ENCODE measurements at regions not wholly inside any gene's neighbourhood (a gene's known extent, or its start where the extent isn't known, plus 50 kb on each side); places are given as distances from the start of the nearest gene placed in this dataset.

DNA sequence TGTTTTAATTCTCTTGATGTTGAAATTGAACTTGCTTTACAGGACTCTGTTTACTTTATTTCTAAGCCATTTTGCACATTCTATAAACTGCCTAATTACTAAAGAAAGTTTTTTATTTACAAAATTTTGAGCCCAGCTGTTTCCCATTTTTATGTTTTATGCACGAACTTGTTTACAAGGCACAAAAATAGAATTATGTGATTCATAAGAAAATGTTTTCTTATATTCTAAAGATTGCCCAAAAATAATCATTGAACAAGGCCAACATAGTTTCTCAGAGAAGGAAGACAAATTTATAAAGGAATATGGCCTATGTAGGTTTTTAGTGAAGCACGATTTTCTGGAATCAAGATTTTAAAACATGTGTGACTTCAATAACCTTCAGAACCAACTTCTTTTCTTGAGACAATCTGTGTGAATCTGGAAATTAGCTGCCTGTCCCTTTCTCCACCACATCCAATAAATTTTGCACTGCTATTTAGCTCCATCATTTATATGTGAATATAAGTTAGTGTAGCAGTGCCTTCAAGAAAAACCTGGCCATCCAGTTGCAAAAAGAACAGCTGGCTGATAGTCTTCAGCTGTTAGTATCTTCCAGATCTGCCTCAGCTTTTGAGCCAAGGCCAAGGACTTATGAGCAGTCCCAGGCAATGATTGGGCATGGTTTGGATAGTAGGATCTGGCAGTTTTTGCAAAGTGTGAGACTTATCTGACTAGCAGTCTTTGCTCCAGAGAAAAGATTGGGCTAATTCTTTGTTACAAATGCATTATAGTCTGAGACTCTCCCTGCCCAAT, 253.2 kb upstream of the COL3A1 start:
- no peak for DNase-seq (ENCODE audit: low read depth)

DNA sequence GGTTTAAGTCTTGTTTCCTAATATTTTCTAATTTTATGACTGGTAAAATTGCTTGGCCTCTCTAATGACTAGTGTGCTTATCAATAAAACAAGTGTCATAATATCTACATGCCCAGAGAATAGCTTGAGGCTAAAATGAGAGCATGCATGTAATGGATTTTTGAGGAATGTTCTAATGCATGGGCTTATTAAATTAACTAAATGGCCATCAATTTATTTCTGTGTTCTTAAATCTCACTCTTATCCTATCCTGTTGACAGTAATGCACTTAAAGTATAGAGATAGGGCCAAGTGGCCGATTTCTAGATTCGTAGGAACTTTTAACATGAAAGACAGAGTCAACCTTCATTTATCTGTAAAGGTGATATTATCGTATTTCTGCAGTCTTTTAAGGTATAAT, 252.4 kb upstream of the COL3A1 start:
- no peak for DNase-seq (ENCODE audit: low read depth)

DNA sequence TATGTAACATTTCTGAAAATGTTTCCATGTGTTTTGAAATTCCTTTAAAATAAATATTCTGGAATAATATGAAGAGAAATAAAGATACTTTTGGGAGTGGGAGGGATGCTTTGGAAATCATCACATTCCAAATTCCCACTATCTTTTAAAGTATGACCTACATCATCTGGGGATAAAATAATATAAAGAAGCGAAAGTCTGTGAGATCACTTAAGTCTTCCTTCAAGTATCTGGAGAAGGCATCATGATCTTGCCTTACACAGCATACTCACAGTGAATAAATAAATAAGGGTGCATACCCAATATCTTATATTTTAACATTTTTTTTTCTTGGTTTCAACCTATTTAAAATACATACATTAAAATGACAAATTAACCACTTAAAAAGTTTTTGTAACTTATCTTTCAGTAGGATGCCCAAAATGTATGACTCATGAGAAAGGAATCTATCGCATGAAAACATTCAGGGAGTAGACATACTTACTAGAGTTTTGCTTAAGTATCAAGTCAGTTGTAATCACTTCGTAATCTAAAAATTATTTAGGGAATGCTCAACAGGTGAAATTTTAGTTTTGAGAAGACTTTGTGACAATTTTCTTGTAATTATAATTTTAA, 248.3 kb upstream of the COL3A1 start:
- peak; percentile 77 for DNase-seq (ENCODE audit: low read depth)

DNA sequence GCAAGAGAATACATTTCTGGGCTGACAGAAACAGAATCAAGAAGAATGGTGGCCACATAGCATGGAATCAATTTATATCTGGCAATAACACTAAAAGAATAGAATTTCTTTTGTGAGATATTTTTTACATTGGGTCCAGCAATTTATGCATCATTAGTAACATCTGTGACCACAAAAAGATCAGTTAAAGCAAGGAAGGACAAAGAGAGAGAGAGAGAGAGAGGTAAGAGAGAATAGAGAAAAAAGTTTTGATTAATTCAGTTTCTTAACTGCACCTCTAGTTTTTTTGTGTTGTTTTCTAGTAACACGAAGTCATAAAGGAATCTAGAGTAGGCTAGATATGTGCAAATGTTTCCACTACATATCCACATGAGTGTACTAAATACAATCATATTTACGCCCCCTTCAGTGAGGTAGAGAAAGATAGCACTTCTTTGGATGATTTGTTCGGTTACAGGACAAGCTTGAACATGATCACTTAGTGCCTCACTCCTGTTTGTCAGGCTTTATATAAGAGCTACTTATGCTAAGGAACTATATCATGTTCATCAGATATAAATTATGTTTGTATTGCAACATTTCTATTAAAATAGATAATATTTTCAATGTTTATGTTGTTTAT, 247.4 kb upstream of the COL3A1 start:
- DNase-seq (ENCODE audit: low read depth), result no peak

DNA sequence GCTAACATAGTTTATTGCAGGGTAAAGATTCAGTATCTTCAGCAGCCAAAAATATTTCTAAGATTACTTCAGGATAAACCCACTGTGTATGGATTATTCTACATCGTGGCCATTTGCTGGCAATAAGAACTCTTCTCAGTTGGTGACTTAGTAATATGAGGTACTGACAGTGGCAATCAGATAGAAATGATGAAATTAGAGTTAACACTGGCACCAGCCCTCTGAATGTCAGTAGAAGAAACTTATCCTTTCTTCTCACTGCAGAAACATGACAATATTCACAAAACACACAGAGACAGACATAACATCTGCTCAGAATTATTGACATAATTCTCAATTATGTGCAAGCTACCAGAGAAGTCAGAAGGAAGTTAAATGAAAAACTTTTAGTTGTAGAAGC, 246.3 kb upstream of the COL3A1 start:
- DNase-seq (ENCODE audit: low read depth), result no peak

DNA sequence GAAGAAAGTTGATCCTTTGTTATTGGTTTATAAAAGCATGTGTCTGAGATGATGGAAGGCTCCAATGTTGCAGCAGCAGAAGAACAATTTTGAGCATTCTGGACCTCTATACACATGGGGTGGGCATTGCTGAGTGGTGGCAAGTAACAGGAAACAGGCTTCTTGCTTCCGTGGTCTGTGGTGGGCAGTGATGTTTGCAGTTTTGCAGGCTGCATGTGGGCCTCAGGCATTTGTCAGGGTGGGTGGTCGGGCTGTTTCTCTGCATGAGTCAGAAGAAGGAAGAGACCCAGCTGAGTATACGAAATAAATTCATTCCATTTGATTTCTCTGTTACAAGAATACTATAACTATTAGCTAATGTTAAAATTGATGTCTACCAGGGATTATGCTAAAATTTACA, 239.5 kb upstream of the COL3A1 start:
- peak; percentile 14 for DNase-seq (ENCODE audit: low read depth)

DNA sequence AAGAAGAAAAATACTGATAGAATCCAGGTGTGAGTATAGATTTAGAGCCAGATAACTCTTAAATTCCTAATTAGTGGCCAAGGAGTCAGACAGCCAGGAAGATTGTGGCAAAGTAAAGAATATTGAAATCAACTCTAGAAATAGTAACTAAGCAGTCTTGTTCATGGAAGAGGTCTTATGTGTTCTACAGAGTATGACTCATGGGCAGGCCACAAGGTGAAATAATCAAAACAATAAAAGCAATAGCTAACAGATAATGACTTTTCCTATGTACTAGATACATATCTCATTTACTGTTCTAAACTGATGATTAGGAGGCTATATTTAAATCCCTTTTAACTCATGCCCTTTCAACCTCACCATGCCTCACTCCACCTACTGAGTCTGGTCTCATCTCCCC, 227.4 kb upstream of the COL3A1 start:
- DNase-seq (ENCODE audit: low read depth), result peak; percentile 78

DNA sequence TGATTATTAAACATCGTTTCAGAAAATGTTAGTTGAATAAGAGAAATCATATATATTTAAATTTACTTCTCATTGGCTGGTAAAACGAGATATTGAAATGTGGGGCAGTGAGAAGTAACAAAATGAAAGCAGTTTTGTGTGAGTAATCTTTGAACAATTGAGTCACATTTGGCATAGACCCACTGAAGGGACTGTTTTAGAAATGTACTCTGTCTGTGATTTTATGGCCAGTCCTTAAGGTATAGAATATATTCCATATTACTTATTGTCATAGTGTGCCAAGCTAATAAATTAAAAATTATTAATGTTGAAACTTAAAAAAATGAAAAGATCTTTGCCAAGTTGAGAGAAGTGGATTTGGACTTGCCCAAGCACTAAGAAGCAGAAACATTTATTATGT, 222.4 kb upstream of the COL3A1 start:
- no peak for DNase-seq (ENCODE audit: low read depth)

DNA sequence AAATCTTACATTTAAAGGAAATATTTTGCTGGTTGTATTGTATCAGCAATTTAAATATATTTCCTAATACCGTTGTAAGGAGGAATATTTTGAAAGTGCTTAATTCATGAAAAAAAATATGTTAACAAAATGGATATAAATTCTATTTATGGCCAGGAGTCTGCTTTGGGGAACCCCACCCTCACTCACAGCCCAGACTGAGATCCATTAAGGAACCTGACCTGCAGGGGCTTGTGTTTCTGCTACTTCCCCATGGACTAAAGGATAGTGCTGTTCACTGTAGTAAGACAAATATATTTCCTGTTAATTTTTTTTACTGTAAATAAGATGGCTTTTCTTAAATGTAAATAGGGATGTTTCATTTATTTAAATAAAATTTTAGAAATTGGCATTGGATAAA, 221.9 kb upstream of the COL3A1 start:
- DNase-seq (ENCODE audit: low read depth), result no peak

DNA sequence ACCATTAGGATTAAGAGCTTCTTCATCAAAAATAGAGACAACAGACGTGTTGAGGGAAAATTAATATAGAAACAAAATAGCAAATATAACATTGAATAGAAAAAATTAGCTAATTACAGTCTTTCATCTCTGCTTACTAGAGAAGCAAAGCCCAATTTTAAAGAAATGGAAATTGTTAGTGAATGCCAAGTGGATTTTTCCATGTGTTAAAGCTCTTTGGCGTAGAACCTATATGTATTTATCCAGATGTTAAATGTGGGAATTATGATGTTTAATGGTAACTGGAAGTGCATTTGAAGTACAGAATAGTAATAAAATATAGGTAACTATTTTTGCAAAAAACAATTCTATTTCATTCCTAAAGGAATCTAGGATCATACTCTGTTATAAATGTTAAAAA, 212.0 kb upstream of the COL3A1 start:
- DNase-seq (ENCODE audit: low read depth), result no peak

DNA sequence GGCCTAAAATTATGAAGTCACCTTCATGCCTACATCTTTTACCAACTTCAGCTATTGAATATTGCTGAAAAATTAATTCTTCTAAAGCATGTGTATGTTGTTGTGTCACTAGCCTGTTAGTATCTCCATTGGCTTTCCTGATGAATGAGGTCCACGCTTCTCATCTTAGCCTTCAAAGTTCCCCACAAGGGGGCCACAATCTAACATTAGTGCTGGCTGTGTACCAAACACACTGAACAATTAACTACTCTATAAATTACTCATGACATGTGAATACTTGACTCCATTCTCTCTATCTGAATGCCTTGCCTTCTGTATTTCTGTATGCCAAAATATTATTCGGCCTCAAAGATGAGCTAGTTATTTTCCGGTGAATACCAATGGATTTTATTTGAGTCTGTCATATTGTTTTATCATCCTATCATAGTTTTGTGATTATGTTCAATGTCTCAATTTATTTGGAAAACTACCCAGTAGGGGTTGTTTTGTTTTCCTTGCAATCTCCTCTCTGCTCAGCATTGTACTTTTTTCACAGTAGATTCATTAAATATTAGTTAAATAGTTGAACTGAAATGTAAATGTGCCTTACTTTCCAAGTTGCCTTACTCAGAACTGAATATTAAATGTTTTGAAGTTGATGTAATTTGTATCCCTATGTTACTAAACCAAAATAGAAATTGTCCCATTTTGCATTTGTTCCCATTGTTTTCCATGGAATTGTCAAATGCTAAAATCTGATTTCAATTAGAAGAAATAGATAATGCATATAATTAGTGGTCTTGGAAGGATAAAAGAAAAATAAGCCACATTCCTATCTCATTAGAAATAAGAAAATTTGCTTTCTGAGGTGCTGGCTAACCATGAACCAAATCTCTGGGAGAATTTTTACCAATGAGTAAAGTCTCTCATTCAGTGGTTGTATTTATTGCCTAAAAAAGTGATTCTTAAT, 208.4 kb upstream of the COL3A1 start:
- peak; percentile 49 for DNase-seq (ENCODE audit: low read depth)

DNA sequence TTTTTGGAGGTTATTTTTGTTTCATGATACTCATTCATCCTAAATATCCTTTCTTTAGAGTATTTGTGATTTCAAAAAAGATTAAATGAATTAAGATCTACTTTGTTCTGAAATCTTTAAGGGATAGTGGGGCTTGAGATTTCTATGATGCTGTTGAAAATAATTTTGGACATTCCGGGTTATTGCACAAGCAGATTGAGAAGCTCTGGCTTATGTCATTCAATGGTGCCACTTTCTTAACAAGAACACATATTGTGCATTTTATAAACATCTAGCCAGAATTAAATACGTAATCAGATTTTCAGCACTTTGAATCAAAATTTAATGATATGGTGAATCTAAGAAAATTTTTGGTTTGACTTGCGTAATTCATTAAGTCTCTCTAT, 207.7 kb upstream of the COL3A1 start:
- DNase-seq (ENCODE audit: low read depth), result no peak

DNA sequence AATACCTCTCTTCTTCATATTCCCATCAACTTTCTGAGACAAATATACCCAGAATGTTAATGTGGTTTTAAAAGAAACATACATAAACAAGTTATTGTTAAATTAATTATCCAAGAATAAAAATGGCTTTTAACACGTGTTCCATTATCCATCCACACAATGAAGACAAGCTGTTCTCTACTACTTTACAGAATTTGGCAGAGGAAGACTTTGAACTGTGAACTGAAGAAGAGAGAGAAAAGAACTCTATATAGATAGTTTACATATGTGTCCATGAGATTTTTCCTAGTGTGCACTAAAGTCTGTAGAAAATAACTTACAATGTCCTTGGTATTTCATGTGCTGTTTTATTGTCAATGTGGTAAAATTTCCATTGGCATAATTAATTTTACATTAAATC, 207.0 kb upstream of the COL3A1 start:
- no peak for DNase-seq (ENCODE audit: low read depth)

DNA sequence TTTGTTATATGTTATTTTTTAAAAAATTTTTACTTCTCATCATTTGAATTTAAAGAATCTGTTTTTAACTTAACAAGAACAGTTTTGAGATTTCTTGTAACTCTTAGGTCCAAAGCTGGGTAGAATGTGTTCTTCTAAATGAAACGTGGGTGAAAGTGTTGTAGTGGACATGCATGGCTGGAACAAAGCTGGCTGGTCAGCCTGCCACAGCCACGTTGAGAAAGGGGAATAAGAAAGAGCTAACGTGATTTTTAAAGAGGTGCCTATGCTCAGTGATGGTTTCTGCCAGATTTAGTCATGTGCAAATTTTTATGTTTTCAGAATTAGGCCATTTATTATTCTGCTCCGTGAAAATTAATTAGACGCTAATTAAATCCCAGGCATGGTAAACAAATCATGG, 203.9 kb upstream of the COL3A1 start:
- no peak for DNase-seq (ENCODE audit: low read depth)

DNA sequence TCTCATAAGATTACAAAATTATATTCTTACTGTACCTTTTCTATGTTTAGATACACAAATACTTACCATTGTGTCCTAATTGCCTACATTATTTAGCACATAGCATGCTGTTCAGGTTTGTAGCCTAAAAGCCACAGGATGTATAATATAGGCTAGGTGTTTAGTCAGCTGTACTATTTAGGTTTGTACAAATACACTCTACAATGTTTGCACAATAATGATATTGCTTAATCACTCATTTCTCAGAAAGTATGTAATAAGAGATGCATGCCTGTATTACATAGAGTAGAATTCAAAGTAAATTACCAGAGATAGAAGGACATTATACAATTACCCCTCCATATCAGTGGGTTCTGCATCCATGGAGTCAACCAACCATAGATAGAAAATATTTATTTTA, 201.1 kb upstream of the COL3A1 start:
- DNase-seq (ENCODE audit: low read depth), result peak; percentile 85

DNA sequence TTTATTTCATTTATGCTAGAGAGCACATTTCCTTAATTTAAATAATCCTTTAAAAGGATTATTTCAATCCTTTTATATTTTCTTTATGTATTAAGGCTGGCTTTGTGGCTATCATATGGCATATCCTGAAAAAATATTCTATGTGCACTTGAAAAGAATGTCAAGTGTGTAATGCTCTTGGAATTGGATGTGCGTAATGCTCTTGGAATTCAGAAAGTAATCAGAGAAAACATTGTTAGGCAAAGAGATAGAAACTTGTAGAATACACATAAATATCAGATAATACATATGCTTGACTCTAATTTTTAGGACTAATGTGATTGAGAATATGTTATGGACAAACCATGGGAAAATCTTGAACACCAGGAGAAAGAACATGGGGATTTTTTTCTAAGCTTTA, 197.5 kb upstream of the COL3A1 start:
- peak; percentile 92 for DNase-seq (ENCODE audit: low read depth)

DNA sequence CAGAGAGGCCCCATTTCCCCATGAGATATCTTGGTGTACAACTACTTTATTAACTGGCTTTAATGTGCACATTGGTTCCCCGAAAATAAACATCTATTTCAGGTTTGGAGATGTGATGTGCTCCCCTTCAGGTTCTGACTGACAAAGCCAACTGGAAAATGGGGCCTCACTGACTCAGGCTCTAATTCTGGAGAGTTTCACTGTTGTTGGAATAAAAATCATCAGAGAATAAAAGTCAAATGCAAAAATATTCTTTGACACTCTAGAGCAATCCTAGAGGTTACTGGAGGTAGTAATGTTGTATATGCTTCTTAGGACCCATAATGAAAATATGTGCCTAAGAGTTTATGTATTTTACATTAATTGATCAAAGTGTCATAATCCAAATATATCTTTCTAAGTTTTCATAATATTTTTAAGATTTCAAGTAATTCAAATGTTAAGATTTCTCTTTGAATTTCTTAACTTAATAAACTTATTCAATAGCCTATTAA, 189.9 kb upstream of the COL3A1 start:
- DNase-seq (ENCODE audit: low read depth), result no peak

DNA sequence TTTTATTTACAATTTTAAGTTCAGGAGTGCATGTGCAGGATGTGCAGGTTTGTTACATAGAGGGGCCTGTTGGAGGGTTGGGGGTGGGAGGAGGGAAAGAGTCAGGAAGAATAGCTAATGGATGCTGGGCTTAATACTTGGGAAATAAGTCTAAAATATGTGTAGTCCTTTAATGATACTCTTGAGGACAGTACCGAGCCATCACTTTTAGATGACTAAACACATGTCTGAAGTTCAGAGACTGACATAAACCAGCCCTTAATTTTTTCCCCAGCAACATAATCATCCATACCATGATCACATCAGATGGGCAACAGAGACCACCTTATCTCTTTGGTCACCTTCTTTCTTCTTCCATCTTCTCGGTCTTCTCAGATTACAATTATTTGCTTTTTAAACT, 189.1 kb upstream of the COL3A1 start:
- DNase-seq (ENCODE audit: low read depth), result no peak

DNA sequence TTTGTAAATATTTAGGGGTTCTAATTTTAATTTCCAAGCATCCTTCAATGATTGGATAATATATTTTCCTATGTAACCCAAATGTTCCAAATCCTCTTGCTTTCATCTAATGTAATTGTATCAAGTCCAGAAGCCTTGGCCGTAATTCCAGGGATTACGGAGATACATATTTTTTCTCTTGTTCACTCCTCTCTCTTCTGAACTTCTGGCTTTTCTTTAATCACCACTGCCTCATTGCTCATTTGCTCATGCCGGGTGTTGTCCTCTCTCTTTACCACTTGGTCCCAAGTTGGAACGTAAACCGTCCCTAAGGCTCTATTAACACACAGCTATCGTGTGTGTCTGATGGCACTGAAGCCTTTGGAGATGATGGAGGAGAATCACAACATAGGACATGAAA, 188.7 kb upstream of the COL3A1 start:
- DNase-seq (ENCODE audit: low read depth), result no peak

DNA sequence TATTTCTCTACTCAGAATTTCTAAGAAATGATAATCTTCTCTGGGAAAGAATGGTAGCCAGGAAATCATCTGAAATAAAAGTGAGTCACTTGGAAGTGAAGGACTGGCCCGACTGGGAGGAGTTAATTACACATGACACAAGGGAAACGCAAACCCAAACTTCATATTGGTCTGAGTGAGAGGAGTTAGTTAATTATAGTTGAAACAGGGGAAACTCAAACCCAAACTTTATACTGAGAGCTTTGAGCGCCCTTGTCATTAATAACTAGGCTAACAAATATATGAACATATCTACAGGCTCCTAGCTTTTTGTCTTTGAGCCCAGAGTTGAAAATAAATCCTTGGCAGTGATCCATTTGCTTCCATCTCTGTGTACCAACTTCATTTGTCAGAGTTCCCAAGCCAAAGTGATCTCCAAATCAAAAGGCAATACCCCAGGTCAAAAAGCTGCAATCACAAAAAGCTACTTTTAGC, 187.8 kb upstream of the COL3A1 start:
- DNase-seq (ENCODE audit: low read depth), result peak; percentile 91

DNA sequence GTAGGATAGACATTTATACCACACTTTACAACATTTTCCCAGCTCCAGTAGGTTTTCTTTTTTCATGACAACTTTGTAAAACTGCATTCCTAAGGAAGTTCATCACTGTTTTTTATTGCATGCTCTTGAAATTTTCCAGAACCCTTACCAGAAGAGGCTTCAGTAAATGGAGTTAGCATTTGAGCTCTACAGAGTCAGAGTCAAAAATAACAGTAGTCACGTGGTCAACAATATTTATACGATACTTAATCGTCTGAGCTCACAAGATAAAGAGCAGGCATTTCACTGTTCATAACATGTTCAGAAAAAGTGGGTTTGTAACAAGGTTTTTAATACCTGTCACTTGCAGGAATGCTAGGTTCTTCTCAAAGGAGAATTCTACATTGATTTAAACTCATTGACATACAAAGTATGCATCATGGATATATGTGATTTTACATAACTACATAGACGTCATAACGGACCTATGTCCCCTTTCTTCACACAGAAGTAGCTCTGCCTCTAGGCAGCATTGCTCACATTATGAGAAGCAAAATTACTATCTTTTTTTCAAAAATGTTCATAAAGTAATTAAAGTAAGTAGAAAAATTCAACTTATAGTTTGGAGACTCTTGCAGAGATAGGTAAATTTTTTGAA, 187.0 kb upstream of the COL3A1 start:
- DNase-seq (ENCODE audit: low read depth), result peak; percentile 93

Measured in iris pigment epithelial cell (primary cell).